GM18909 (cell line): ENCODE measurements at regions not wholly inside any gene's neighbourhood (a gene's known extent, or its start where the extent isn't known, plus 50 kb on each side); places are given as distances from the start of the nearest gene placed in this dataset.

Experiments
- ATAC-seq: cut with Tn5 transposase; IDR thresholded peaks from one replicate; pipeline ENCODE4 v1.9.1; 2021; ENCODE audit warnings: mild to moderate bottlenecking; ENCODE audit not compliant: unreplicated experiment, poor library complexity

DNA sequence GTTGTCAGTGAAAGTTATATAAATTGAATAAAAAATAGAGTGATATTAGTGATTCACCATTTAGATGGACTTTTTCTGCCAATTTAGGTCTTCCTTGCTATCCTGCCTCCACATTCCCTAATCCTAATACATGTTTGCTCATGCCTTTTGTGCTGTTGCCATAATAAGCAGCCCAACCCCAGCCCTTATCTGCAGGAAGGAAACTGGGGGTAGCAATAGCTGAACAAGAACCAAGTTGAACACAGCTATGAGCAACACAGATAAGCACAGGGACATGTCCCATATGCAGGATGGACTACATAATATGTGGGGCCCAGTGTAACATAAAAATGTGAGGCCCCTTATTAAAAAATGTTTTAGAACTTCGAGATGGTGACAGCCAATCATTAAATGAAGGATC lies 91.2 kb upstream of the AHR start:
- ATAC-seq, result no peak

- ATAC-seq, result no peak
These were observed 89.4 kb upstream of the AHR start for GRCh38 chr7:17209101-17209500.

DNA sequence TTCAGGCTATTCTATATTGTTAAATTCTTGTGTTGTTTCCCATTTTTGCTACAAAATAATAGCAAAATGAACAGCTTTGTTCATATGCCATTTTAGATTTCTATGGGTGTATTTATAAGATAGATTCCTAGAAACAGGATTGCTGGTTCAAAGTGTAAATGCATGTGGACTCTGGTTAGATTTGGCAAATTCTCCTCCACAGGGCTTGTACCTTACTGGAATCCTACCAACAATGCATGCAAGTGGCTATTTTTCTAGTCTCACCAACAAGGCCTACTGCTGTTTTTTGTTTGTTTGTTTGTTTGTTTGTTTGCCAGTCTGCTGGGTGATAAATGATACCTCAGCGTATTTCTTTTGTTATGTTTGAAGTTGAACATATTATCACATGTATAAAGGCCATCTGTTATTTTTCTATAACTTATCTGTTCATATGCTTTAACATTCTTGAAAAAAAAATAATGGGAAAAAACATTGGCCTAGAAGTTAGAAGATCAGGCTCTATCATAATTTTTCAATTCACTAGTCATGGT lies 87.1 kb upstream of the AHR start:
- no peak for ATAC-seq

GRCh38 chr7:17212188-17212587 lies 86.3 kb upstream of the AHR start:
- ATAC-seq, result no peak

DNA sequence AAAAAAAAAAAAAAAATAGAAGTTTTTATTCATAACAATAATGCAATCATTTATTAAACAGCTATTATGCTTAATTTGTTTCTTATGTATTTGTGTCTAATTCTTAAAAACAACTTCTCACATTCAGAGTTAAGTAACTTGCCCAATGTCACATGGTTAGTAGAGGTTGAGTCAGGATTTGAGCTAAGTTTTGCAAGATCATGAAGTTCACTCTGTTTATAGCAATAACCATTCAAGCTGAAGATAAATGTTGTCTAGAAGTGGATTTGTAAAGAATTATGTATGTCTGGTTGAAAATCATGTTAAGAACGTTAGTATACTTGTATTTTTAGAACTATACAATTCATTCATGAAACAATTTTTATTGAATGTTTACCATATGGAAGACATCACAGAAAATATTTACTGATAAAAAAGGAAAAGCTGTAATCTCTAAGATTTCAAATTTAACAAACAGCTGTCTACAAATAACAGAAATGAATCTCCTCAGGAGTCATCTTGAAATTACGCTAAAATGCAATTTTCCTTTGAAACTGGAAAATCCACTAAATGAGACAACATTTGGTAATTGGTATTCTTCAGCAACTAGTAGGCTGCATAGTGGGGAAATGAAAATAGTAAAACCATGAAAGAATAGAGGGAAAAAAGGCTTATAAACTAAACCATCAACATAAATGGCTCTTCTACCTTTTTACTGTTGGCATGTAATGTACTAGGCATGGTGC lies 70.5 kb upstream of the AHR start:
- no peak for ATAC-seq

DNA sequence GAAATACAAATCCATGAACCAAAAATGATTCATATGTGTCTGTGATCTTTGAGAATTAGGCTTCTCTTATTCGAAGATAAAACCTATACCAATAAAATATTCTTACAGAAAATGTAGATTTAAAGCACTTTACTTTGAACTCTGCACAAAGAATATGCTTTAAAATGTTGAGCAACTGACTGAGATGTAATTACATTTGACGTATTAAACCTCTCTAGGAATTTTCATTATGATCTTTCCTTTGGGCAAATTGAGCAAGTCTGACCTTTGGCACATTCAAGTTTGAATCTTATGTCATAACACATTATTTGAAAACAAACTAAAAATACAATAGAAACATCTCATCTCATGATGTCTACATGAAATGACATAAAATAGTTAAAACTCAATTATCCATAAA lies 69.2 kb upstream of the AHR start:
- no peak for ATAC-seq

- no peak for ATAC-seq
These were observed 68.2 kb upstream of the AHR start for GRCh38 chr7:17230099-17230807.

DNA sequence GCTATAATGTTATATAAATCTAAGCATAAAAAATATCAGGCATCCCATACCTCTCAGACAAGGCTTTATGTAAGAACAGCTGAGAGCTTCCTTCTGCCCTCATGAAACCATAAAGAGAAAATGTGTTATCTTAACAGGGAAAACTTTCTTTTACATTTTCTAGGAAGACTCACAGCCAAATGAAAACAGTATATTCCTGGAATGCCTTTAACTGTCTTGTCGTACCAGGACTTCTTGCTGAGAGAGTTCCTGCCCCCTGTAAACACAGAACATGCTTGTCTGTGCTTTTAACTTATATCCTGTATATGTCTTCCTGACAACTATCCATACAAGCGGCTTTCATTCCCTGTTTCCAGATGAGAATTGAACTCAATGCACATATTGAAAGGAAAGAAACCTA lies 64.8 kb upstream of the AHR start:
- no peak for ATAC-seq

DNA sequence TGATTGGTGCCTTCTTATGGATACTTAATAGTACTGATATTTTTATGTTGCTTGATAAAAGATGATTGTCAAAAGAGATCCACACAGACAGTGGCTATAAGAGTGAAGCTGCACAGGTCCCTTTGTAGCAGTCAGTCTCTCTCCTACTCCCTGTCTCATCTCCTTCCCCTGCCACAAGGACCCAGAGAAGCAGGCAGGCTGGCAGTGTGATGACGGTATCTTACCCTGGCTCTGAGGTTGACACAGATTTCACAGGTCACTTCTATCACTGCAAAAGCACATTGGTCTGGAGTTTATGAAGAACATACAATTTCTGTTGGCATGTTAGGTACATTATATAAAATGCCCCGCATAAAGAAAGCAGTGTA lies 64.4 kb upstream of the AHR start:
- peak; percentile 64 for ATAC-seq

DNA sequence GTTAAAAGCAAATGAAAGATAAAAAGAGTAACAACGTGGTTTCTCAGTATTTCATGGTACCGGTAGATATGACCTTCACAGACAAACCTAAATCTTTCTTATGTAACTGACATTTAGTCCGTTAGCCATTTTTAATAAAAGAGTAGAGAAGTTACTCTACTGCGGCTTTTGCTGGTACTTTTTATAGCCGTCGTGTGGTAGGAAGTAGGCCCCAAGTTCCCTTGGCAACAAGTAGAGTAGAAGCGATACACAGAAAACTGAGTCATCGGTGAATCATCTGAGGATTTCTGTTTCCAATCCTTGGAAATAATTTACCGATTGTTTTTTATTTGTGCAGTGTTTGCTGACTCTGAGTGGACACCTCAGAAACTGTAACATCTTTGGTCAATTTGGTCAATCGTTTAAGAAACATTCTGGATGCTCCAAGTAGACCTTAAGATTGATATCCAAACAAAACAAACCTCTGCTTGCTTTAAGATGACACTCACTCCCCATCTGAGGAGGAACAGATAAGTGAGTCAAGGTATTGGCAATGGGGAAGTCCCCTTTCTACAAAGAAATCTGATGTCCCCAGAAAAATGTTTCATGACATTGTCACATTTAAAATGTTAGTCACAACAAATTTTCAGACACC lies 63.9 kb upstream of the AHR start:
- ATAC-seq, result peak; percentile 99

- ATAC-seq, result no peak
These were observed 62.3 kb upstream of the AHR start for GRCh38 chr7:17236171-17236570.

- ATAC-seq, result no peak
These were observed 61.8 kb upstream of the AHR start for GRCh38 chr7:17236603-17237002.

DNA sequence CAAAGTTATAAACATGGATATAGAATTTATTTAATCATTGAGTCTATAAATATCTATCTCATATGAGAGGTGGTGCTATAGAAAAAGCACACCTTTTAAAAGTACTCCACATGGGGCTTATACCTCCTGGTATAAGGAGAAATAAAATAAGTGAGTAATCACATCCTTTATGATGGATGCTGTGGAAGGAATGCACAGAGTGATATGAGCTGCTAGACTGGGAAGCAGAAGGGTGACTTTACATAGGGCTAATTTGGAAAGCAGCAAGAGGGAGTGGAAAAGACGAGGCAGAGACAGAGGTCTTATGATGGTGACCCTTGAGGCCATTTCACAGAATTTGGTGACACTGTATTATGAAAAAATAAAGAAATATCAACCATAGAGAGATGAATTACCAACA lies 59.4 kb upstream of the AHR start:
- ATAC-seq, result no peak

DNA sequence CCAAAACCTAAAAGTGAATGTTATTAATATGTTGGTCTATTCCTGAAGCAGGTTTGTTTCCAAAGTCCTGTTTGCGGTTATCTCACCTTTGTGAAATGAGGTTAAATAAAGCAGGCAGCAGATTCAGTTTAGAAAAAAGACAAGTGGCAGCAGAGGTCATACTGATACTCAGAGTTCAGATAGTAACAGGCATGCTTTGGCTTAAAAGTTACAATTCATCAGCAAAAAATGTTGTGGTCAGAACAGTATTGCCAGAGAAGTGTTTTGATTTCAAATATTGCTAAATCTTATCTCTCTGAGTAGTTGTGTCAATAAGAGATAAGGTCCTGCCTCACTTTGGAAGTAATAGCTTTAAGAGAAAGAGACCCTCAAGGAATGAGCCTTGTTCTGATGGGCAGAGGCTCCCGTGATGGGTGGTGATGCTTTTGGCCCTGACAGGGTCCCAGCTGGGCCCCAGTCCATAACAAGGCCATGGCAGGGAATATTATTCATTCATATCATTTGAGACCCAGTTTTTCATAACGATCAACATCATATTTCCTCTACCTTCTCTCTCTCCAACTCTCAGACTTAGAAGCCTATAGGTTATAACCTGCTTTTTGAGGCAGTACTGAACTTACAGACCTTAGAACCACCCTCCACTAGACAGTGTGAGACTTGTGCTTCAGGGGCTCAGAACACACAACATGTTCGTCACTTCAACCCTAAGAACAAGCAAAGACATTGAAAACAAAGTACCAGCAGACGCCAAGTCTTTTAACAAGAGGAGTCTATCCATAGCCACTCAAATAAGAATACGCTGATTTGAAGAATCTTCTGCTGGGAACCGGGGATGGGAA lies 58.5 kb upstream of the AHR start:
- no peak for ATAC-seq

DNA sequence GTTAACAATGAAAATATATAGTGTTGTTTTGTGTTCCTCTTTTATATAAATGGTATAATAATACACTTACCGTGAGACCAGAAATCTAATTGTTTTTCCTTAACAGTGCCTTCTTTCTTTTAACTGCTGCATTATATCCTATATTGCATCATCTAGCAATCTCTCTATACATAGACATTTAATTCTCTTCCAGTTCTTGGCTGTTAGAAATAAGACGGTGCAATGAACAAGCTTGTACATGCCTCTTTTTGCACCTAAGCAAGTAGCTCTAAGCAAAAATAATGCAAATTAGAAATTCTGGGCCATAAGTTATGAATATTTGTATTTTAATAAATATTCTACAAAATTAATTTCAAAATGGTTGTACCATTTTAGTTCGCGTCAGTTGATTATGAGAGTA lies 55.9 kb upstream of the AHR start:
- no peak for ATAC-seq

GRCh38 chr7:17244786-17245185 lies 53.7 kb upstream of the AHR start:
- no peak for ATAC-seq

GRCh38 chr7:17247357-17247756 lies 51.1 kb upstream of the AHR start:
- no peak for ATAC-seq

DNA sequence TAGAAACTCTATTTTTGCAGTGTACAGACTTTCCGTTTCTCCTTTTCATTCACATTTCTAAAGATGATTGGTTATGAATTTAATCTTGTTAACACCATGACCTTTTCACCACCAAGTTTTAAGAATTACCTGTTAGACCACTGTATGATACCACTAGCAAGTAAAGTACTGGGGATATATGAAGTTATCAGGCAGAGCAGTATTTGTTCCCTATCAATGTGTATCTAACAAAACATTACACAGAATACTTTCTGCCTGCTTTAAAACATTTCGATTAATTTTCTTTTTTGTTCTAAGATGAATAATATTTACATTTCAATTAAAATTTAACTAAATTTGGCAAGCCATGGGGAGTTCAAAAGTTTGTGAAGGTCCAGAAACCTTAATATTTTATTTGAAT lies 49.9 kb upstream of the AHR start:
- no peak for ATAC-seq
